Mesodermal cell (in vitro differentiated cells): ENCODE measurements at regions not wholly inside any gene's neighbourhood (a gene's known extent, or its start where the extent isn't known, plus 50 kb on each side); places are given as distances from the start of the nearest gene placed in this dataset.

Experiments
- H3K27ac ChIP-seq: 2 replicates; pipeline ENCODE4 v1.7.0; 2013; ENCODE audit warnings: mild to moderate bottlenecking, low read depth, low read length, moderate library complexity; ENCODE audit not compliant: severe bottlenecking
- H3K36me3 ChIP-seq: 2 replicates; pipeline ENCODE4 v1.7.1; 2013; ENCODE audit warnings: mild to moderate bottlenecking, low read length, moderate library complexity; ENCODE audit not compliant: control insufficient read depth, insufficient read depth
- H3K4me1 ChIP-seq: one replicate; pipeline ENCODE4 v1.7.1; 2013; ENCODE audit warnings: mild to moderate bottlenecking, low read length; ENCODE audit not compliant: insufficient read depth, control insufficient read depth, poor library complexity, severe bottlenecking
- H3K4me3 ChIP-seq: 2 replicates; pipeline ENCODE4 v1.7.0; 2013; ENCODE audit warnings: low read length, control low read depth, mild to moderate bottlenecking; ENCODE audit not compliant: insufficient read depth, poor library complexity, severe bottlenecking; ENCODE audit errors: extremely low read depth
- H3K9me3 ChIP-seq: 2 replicates; pipeline ENCODE4 v1.7.1; 2013; ENCODE audit warnings: mild to moderate bottlenecking, low read length, moderate library complexity; ENCODE audit not compliant: control insufficient read depth
- WGBS, 2 experiments: methylation state at CpG; one replicate each; pipeline ENCODE4 v1.1.5; 2013; ENCODE audit warnings: missing lambda C conversion rate in 2 of 2; ENCODE audit not compliant: insufficient coverage in 2 of 2; 5-methylcytosine and 5-hydroxymethylcytosine counted together

DNA sequence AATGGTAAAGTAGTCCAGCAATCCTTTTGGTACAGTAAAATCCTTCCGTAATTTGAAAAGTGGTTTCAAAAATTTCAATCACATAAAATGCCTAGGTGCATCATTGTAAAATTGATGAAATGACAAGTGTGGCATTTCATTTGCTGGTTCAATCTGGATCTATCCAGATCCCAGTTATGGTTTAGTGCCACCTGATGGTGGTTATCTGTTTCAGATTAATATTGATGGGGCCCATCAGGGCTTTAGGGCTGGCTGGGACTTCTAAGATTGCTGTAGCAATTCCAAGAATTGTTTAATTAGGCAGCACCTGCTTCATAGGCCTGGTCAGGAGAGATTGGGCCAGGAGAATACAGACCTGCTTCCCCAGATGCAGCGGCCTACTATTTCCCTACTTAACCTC, 55.5 kb upstream of the PIK3C3 start:
- H3K4me3 ChIP-seq, result no peak overlapping the region
- 100% methylated on average over 1 of the region's 2 CpGs for WGBS, 2 experiments
- no peak overlapping the region for H3K27ac ChIP-seq
- H3K4me1 ChIP-seq, result no peaks in the 10 kb centered on the region
- H3K9me3 ChIP-seq, result peaks cover 4% of the 10 kb centered on the region
- H3K36me3 ChIP-seq, result no peaks in the 10 kb centered on the region

DNA sequence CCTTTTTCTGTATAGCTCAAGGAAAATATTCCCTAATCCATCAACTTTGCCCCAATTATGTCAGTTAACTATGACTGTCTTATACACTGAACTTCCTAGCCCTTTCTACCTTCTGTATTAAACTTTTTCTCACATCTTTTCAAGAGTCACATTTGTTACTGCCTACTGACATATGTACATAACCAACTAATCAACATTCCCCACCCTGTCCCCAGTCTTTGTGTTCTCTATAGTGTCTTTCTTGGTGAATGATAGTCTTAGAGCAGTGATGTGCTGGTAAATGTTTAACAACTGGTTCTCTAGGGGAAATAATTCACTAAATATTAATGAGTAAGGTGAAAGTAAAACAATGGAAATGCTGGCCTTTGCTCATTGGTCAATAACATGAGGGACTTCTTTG, 61.6 kb upstream of the PIK3C3 start:
- Histone ChIP-seq H3K4me3 (no peak overlapping the region), H3K36me3 (no peaks in the 10 kb centered on the region), H3K27ac (no peak overlapping the region)

DNA sequence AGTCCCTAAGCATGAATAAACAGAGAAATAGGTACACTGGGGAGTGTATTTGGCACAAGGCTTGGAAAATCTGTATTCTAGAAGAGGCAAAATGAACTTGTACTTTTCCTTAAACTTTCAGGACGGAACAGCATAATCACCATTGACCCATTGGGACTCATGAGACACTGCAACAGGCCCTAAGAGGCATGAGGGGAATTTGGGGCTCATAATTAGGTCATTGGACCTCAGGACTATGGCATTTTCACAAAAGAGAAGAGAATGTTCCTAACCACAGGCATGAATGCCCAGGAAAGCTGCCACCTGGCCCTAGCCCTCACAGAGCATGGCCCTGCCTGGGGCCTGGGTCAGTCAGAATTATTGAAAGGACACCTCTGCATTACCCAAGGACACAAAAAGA, 67.9 kb upstream of the PIK3C3 start:
- no peaks in the 10 kb centered on the region for H3K4me1 ChIP-seq
- no peaks in the 10 kb centered on the region for H3K9me3 ChIP-seq
- no peak overlapping the region for H3K4me3 ChIP-seq
- no peak overlapping the region for H3K27ac ChIP-seq
- 44% methylated on average over 1 of the region's 1 CpG; no CpG with 5 or more reads in 1 of the 2 experiments for whole genome bisulfite sequencing, 2 experiments
- no peaks in the 10 kb centered on the region for H3K36me3 ChIP-seq

More for the DNA sequence above, 61.6 kb upstream of the PIK3C3 start:
- H3K4me1 ChIP-seq, result no peaks in the 10 kb centered on the region
- peaks cover 4% of the 10 kb centered on the region for H3K9me3 ChIP-seq

DNA sequence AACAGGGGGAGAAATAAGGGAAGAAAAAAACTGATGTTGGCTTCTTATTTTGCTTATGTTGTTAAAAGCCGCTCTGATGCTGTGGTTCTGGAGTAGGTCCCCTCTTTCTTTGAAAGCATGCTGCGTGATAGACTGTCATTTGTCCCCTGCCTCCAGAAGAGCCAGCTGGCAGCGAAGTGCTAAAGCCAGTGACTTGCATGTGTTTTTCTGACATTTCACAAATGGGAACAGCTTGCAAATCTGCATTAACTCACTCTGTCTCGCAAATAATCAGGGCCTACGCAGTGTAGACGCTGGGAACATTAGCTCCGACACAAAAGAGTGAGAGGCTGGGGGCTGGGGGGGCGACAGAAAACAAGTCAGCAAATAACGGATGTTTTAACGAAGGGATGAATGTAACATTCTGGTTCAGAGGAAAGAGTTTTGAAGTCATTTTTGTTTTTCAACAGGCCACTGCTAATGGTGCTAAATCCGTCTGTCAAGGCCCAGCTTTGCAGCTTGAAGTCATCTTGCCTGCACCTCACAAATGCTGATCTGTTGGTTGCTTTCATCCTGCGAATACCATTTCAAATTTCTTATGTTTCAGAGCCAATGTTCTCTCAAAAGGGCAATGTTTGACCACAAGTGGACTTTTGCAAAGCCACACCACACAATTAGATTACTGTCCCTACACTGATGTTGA, 68.8 kb upstream of the PIK3C3 start:
- WGBS, 2 experiments, result 91 to 94% methylated on average over 12 of the region's 12 CpGs
- H3K9me3 ChIP-seq, result no peaks in the 10 kb centered on the region
- H3K36me3 ChIP-seq, result no peaks in the 10 kb centered on the region
- no peak overlapping the region for H3K27ac ChIP-seq
- H3K4me3 ChIP-seq, result no peak overlapping the region
- H3K4me1 ChIP-seq, result no peaks in the 10 kb centered on the region

GRCh38 chr18:41881285-41881684, 73.7 kb upstream of the PIK3C3 start:
- Histone ChIP-seq H3K4me3 (no peak overlapping the region), H3K4me1 (no peaks in the 10 kb centered on the region), H3K36me3 (no peaks in the 10 kb centered on the region), H3K9me3 (no peaks in the 10 kb centered on the region), H3K27ac (no peak overlapping the region)
- WGBS, 2 experiments, result 84 to 88% methylated on average over 3 of the region's 3 CpGs

DNA sequence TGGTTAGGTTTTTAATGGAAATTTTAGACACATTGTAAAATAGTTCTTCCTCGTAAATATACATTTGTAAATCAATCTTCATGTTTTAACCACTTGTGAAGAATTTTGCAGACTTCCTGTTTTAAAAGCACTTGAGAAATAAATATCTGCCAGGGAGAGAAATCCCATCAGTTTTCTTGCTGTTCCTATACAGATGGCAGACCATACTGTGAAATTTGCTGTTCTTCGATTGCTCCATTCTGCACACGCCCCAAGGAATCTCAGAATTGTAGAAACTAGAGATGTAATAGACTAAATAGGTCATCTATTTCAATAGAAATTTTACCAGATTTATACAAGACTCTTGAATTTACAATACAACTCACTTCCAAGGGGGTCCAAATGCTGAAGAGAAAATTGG, 75.8 kb upstream of the PIK3C3 start:
- Histone ChIP-seq H3K27ac (no peak overlapping the region), H3K4me1 (no peaks in the 10 kb centered on the region), H3K36me3 (no peaks in the 10 kb centered on the region), H3K9me3 (no peaks in the 10 kb centered on the region), H3K4me3 (no peak overlapping the region)
- WGBS, 2 experiments, result 86% methylated on average over 1 of the region's 3 CpGs; no CpG with 5 or more reads in 1 of the 2 experiments

GRCh38 chr18:41875094-41875780, 79.8 kb upstream of the PIK3C3 start:
- Histone ChIP-seq H3K9me3 (no peaks in the 10 kb centered on the region), H3K27ac (no peak overlapping the region), H3K36me3 (no peaks in the 10 kb centered on the region), H3K4me3 (no peak overlapping the region), H3K4me1 (no peaks in the 10 kb centered on the region)
- 93% methylated on average over 3 of the region's 3 CpGs; no CpG with 5 or more reads in 1 of the 2 experiments for WGBS, 2 experiments

DNA sequence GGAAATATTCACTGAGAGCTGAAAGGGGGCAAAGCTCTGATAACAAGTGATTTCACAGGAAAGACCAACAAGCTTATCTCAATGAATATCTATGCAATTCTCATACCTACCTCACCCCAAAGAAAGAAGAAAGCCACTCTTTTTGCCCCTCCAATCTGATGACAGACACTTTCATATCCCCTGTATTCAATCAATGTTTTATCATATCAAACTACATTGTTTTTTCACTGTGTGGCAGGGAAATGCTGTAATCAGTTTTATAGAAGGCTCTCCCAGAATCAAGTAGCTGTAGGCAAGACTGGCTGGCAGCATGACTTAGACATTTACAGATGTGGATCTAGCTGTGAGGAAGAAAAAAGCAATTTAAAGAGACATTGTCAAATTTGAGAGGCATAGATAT, 81.3 kb upstream of the PIK3C3 start:
- Histone ChIP-seq H3K36me3 (no peaks in the 10 kb centered on the region), H3K4me3 (no peak overlapping the region), H3K4me1 (no peaks in the 10 kb centered on the region), H3K9me3 (no peaks in the 10 kb centered on the region), H3K27ac (no peak overlapping the region)

GRCh38 chr18:41872206-41872605, 82.8 kb upstream of the PIK3C3 start:
- H3K36me3 ChIP-seq, result no peaks in the 10 kb centered on the region
- H3K4me1 ChIP-seq, result no peaks in the 10 kb centered on the region
- no peaks in the 10 kb centered on the region for H3K9me3 ChIP-seq
- no peak overlapping the region for H3K27ac ChIP-seq
- no peak overlapping the region for H3K4me3 ChIP-seq

DNA sequence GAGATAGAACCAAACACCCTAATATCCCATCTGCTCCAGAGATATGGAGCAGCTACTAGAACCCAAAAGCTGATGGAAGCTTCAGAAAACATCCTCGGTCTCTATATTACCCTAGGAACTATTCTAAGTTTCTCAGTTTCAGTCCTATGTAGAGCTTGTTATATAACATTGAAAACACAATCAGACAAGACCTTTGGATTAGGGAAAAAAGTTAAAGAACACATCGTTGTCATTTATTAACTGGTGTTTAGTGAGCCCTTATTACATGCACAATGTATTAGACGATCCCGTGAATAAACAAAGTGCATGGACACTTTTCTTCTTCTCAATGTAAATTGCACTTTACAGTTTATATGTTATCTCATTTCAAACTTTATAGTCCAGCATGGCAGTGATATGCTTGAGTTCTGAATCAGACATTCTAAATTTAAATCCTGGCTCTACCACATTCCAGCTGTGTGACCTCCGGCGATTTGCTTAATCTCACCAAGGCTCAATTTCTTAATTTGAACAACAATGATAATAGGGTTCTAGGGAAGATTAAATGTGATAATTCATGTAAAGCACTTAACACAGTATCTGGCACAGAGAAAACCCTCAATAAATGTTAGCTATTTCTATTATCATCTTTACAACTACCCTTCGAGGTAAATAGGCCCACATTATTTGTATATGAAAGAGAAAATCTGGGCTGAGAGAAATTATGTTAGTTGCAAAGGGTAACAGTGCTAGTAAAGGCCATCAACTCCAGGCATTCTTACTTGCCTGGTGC, 83.6 kb upstream of the PIK3C3 start:
- no peaks in the 10 kb centered on the region for H3K9me3 ChIP-seq
- H3K4me3 ChIP-seq, result no peak overlapping the region
- 71% methylated on average over 4 of the region's 7 CpGs; no CpG with 5 or more reads in 1 of the 2 experiments for WGBS, 2 experiments
- no peaks in the 10 kb centered on the region for H3K36me3 ChIP-seq
- no peak overlapping the region for H3K27ac ChIP-seq
- no peaks in the 10 kb centered on the region for H3K4me1 ChIP-seq

GRCh38 chr18:41870817-41871216, 84.2 kb upstream of the PIK3C3 start:
- no peaks in the 10 kb centered on the region for H3K4me1 ChIP-seq
- no peaks in the 10 kb centered on the region for H3K36me3 ChIP-seq
- no peaks in the 10 kb centered on the region for H3K9me3 ChIP-seq
- H3K4me3 ChIP-seq, result no peak overlapping the region
- H3K27ac ChIP-seq, result no peak overlapping the region
